GM19452 (cell line): ENCODE measurements at regions not wholly inside any gene's neighbourhood (a gene's known extent, or its start where the extent isn't known, plus 50 kb on each side); places are given as distances from the start of the nearest gene placed in this dataset.
"Not testable (repeated sequence)": the region's sequence is repeated elsewhere in the genome, so short reads cannot be mapped to it uniquely, and the experiment has no call there.

Experiments
- ATAC-seq: cut with Tn5 transposase; IDR thresholded peaks from one replicate; pipeline ENCODE4 v1.9.1; 2021; ENCODE audit not compliant: unreplicated experiment

DNA sequence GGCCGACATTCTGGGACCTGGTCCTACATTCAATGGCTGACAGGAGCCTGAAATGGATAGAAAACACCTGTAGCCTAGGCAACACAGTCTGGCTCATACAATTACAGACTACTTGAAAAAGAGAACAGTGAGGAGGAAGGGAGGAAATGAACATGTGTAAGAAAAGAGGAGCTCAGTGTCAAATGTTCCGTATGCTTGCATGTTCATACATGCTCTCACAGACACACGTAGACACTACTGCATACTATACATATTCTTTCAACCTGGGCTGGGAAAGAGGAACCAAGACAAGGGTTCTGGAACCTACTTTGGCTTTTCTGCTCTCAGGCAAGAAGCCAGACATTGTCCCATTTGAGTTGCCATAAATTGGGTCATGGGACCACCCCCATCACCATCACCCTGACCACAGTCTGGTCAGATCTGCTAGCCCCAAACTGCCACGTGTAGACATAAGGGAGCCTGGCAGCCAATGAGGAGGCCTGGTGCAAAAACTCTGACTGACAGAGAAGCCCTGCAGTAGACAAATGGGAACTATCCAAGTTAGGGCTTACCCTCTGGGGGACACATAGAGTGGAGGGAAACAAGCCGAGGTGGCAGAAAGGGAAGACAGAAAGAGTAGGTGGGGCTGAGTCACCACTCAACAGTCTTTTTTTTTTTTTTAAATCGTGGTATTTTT is 310.0 kb downstream of the SHQ1 start:
- ATAC-seq: peak; percentile 42

DNA sequence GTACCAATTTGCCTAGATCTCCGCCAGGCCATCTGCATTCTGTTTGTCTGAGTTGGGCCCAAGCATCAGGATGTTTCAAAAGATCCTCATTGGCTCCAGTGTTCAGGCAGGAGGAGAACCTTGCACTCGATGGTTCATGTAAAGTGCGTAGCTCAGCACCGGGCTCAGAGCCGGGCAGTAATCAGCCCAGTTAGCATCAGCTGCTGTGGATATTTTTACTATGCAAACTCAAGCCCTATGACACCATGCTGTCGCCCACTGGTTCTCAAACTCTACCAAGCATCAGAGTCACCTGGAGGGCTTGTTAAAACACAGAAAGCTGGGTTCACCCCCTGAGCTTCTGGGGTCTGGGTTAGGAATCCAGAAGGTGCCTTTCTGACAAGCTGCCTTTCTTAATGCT is 310.8 kb downstream of the SHQ1 start:
- ATAC-seq: no peak

DNA sequence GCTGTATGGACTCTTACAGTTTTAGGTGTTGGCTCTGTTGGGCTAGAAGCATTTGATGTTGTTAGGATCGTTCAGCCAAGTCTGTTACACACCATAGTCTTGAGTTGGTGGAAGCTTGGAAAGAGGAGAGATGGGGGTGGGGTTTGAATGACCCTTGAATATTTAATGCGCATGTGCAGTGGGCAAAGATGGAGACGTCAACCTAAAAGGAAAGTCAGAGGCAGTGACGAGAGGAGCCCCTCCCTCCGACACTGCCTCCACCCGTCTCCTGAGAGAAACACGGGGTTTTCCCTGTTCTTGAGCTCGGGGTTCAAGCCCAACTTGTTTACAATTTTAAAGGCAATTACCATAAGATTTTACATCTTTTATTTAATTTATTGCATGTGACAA is 311.4 kb downstream of the SHQ1 start:
- no peak for ATAC-seq

DNA sequence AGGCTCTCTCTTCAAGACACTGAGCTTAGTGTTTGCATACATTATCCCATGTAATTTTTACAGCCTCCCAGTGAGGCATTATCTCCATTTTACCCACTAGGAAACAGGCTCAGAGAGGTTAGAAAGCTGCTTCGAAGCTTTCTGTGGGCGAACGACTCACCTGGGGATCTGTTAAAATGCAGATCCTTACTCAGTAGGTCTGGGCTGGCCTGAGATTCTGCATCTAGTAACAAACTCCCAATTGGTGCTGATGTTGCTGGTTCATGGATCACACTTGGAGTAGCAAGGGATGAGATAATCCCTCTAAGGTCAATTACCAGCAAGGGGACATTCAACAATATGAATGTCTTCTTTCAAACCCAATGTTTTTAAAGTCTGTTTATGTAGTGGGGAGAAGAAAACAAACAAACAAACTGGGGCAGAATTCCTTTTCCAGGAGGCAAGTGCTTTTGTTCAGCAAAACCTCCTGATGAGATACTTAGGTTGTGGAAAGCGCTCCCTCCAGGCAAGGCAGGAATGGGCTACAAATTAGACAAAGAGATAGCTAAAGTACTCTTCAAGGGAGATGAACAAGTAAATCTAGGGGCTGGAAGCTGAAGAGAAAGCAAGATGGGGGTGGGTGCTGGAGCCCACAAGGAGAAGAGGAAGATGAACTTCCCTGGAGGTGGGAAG is 311.9 kb downstream of the SHQ1 start:
- ATAC-seq: no peak

DNA sequence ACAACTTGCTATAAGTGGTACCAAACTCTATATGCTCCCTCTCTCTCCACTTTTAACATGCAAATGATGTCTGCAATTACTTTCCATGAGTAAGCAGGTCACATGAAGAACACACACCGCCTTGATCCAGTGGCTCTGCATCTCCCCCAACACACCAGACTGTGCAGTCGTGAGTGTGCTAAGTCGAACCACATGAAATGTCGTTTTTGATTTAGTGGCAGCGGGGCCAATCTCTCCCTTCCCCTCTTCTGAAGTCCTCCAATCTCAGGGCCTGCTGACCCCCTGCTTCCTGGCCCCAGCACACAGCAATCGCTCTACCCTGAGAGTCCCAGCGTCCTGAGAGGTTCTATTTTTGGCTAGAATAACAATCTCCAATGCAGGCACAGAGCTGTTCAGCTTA is 312.5 kb downstream of the SHQ1 start:
- no peak for ATAC-seq

DNA sequence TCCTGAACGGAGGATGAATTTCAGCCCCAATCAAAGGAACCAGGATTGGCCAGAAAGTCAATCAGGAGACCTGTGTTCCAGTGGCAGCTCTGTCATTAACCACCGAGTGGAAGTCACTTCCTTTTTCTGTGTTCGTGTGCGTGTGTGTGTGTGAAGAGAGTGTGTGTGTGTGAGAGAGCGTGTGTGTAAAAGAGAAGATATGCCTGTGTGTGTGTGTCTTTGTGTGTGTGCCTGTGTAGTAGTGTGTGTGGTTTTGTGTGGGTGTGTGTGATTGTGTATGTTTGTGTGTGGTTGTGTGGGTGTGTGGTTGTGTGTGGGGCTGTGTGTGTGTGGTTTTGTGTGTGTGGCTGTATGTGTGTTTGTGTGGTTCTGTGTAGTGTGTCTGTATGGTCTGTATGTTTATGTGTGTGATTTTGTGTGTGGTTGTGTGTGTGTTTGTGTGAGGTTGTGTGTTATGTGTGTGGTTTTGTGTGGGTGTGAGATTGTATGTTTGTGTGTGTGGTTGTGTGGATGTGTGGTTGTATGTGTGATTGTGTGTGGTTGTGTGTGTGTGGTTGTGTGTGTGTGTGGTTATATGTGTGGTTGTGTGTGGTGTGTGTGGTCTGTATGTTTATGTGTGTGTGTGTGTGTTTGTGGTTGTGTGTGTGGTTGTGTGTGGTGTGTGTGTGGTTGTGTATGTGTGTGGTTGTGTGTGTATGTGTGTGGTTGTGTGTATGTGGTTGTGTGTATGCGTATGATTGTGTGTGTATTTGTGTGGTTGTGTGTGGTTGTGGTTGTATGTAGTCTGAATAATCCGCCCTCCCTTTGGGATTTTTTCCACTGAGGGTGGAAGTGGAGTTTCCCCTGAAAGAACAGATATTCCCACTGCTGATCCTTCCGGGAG is 314.4 kb downstream of the SHQ1 start:
- ATAC-seq: no peak

DNA sequence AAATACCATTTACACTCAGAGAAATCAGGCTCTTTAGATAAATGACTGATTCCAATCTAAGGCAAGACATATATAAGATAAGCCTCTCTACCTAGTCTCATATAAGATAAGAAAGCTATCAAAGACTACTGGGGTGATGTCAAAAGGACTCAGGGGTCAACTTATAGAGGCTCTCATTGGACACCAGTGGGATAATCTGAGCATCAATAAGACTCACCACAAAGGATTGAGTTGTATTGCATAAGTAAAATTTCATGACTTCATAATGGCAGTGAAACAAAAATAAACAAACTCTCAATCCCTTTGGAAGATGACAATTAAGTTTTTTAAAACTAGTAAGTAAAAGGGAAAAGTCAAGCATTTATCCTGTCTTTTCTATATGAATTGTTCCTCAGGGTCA is 317.8 kb downstream of the SHQ1 start:
- no peak for ATAC-seq

DNA sequence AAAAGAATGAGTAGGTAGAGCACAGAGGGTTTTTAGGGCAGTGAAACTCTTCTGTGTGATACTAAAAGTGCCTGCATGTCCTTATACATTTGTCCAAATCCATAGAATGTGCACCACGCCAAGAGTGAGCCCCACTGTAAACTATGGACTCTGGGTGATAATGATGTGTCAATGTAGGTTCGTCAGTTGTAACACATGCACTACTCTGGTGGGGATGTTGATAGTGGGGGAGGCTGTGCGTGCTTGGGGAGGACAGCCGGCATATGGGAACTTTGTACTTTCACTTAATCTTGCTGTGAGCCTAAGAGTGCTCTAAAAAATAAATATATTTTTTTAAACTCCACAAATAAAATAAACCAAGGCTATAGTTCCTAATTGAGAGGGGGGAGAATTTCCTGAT is 319.2 kb downstream of the SHQ1 start:
- no peak for ATAC-seq

DNA sequence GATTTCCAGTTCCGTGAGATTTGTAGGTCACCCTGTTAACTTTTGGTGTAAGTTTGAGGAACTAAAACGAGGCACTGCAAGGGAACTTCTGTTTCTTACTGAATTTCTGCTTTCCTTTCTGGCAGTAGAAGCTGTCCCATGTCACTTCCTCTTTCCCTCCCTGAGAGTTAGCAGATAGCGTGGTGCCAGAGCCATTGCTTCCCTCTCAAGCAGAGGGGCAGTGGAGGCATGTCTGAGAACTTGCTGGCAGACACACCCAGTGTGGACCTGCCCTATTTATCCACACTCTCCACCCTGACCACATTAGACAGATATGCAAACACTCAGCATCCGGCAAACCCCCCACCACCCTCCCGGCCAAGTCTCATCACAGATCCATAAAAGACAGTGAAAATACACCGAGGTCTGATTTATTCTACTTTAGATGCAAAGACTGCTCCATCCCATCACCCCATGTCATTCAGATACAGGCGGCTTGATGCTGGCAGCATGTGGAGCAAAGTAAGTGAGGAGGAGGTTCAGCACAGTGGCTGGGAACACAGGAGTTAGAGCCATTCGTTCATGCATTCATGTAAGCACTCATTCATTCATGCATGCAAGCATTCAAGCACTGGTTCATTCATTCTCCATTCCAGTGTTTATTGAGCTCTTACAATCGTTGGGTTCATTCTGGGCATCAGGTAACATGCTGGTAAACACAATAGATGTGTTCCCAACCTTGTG is 324.7 kb downstream of the SHQ1 start:
- ATAC-seq: peak; percentile 89

DNA sequence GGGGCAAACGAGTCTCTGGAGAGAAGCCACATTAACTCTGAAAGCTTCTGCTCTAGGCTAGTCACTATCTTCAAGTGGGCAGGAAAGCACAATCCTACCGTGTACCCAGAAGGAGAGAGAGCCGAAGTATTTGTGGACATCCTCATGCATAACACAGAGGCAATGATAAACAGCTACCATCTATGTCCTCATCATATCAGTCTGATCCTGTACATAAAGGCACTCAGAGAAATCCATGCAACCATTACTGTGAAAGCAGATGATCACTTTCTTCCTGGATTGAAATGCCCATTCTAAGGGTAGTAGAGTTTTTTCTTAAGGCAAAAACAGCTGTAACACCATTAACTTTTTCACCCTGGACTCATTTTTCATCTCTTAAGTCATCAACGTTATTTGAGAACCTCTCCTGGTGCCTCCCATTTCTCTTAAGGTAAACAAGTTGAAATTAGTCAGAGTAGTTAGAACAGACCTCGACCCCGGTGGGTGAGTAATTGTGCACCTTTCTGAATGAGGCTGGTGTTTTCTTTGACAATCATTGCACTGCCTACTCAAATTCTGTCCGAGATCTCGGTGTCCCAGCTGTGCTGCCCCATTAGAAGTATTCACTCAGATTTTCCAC is 327.4 kb downstream of the SHQ1 start:
- no peak for ATAC-seq

DNA sequence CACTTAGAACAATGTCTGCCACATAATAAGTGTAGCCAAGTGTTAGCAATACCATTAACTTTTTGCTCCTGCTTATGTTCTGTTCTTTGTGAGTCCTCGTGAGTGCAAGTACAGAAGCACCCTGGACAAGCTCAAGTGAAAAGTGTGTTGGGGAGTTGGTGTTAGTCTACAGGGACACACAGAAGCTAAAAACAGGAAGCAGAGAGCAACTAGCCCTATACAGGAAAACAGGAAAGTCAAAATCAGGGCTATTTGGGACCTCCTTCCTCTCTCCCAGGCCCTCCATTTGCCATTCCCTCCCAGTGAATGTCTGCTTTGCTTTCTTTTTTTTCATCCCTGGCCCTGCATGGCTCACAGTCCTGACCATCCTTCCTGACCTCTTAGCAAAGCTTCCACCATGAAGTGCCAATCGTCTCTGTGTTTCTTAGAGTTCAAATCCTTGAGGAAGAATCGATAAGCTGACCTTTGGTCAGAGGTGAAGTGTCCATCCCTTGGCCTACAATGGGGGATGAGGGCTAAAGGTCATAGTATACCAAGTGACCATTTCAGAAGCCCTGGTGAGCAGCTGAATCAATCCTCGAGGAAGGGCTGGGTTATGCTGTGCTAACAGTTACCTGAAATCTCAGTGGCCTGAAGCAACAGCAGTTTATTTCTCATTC is 328.2 kb downstream of the SHQ1 start:
- no peak for ATAC-seq

DNA sequence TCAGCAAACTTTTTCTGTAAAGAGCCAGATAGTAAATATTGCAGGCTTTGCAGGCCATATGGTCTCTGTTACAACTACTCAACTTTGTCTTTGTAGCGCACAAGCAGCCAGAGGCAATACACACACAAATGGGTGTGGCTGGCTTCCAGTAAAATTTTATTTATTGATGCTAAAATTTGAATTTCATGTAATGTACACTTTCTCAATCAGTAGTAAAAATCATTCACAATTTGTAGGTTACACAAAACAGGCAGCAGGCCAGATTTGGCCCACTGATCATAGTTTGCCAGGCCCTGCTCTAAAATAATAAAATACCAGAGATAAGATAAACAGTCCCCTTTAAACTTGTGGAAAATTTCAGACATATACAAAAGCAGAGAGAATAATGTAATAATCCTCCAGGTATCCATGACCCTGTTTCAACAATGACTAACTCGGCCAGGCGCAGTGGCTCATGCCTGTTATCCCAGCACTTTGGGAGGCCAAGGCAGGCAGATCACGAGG is 330.3 kb downstream of the SHQ1 start:
- no peak for ATAC-seq

DNA sequence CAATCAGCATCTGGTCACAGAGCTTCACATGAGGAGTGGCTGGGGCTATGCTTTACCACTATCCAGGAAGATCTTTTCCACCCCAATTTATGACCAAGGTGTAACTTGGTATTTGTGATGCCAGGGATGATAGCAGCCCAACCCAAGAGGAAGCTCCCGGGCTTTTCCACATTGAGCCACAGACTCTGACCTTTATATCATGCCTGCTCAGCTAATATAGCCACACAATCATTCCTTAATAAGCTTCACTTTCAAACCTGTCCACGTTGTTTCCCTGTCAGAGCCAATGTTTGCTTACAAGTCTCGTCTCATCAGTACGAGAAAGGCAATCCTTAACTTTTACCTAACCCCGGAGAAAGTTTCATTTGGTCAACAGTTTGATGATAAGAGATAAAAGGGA is 330.9 kb downstream of the SHQ1 start:
- ATAC-seq: no peak

DNA sequence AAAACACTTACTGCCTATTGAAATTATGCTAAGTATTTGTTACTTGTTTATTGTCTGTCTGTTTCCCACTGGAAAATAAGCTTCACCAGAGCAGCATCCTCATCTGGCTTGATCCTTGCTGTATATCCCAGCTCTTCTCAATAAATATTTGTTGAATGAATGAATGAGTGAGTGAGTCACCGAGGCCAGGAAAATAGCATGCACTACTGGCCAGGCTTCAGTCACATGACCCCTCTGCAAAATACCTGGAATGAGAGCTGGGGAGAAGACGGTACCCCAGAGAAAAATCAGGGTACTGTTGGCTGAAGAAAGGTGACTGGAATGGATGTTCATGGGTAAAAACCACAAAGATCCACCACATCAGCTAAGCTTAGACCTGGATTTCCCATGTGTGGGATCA is 331.9 kb downstream of the SHQ1 start:
- no peak for ATAC-seq

DNA sequence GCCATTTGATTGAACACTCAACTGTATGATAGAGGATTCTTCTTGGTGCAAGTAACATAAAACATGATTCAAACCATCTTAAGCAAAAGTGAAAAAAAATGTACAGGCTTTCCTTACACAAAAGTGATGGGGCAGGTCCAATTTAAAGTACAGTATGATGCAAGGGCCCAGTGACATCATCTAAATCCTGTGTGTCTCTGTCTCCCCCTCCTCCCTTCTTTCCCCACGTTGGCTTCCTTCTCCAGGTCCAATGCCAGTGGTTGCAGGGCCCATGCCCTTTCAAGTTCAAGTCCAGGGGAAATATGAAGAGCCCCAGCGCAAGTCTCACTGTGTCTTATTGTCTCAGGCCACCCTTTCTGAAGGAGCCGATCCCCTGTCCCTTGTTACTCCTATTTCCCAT is 332.3 kb downstream of the SHQ1 start:
- no peak for ATAC-seq

DNA sequence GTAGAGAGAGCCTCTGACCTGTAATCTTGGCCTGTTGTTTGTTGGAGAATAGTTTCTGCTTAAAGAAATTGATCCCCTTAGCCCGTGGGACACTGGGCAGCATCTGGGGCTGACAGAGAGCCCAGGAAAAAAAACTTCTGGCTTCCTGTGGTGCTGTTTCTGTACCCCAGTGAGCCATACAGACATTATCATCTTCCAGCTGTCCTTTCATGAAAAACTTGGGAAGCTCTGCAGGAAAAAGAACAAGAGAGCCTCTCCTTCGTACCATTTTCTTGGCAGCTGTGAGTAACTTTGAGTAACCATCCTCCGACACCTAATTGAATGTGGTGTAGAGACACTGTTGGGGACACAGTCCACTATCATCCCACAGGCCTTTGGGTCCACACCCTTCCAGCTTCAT is 333.0 kb downstream of the SHQ1 start:
- ATAC-seq: no peak

DNA sequence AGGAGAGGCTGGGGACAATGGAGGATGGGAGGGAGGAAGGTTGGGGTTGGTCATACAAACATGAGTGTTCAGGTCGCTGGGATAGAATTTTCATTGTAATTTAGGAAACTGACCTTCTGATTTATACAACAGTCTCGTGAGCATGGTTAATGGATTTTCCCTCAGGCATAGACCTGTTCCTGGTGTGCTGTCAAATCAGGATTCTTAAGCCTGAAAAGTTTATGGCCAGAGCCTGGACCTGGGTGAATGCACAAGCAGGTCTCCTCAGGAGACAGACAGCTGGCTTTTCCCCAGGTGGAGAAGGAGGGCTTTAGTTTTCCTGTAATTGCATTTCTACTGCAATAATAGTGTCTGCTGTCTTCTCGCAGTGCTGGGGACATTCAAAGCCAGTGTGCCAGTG is 338.0 kb downstream of the SHQ1 start:
- no peak for ATAC-seq

DNA sequence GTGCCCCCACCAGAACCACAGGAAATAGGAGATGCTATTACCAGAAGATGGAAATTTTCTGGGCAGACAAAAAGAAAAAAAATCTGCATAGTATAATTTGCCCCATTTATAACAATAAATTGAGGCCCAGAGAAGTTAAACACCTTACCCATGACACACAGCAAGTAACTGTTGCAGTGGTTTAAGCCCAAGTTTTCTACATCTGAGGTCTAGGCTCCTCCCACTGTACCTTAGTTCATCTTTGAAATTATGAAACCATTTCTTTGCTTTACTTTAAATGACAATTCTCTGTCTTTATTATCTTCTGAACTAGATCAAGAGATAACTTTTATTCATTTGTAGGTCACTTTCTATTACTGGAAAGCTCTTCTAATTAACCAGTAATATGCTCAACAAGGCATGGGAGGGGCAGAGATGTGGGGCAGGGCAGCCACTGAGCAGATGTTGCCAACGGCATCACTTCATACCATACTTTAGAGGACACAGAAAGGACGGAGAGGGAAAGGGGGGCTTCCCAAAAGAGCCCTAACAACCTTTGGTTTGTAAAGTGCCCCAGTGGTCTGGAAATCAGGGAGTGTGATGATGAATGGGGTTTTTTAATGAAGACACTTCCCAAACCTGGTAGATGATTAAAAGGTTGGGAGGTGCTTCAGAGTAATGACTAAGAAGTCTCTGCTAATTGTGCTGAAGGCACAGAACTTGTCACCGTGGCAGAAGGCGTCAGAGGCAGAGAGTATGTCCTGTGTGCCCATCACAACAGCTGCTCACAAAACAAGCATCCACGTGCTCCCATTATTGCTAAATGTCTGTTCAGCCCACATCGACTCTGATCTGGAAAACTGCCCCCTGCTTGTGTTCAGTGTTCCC is 342.5 kb downstream of the SHQ1 start:
- ATAC-seq: no peak

DNA sequence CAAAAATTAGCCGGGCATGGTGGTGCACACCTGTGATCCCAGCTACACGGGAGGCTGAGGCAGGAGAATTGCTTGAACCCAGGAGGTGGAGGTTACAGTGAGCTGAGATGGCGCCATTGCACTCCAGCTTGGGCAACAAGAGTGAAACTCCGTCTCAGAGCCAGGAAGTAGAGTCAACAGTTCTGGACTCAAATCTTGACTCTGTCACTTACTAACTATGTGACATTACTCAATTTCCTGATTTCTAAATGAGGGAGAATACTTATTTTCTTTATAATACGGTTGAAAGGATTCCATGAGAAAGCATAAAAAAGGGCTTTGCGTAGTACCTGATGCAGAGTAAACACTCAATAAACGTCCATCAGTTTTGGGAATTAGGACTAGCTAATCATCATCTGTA is 350.7 kb downstream of the SHQ1 start:
- not testable (repeated sequence) for ATAC-seq
